NB4 (cell line): ENCODE measurements at regions not wholly inside any gene's neighbourhood (a gene's known extent, or its start where the extent isn't known, plus 50 kb on each side); places are given as distances from the start of the nearest gene placed in this dataset.

Experiments used
- POLR2A ChIP-seq: IDR thresholded peaks from 2 replicates; pipeline ENCODE4 v1.6.1; 2011; ENCODE audit warnings: mild to moderate bottlenecking; ENCODE audit not compliant: insufficient read length; ENCODE audit errors: extremely low read depth
- TF ChIP-seq, protein P1 (sequence below): IDR thresholded peaks from one replicate; pipeline ENCODE4 v1.5.1; 2012; ENCODE audit warnings: low read depth, low read length

DNA sequence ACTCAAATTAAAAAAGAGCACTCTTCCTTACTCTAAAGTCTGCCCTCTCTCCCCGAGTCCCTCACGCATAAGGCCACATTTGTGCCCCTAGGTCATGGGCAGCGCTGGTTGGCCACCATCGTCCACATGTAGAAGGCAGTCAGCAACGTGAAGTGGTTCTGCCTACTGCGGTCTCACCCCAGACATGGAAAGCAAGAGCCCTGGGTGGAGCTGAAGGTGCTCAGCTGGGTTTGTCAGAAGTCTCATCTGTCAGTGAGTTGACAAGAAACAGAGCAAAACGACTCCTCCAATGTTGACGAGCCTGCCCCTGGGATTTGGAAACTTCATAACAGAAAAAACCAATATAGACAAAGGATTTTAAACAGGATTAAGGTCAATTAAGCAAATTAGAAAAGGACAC, 192.3 kb upstream of the PRSS58 start:
- TF ChIP-seq, protein P1, sequence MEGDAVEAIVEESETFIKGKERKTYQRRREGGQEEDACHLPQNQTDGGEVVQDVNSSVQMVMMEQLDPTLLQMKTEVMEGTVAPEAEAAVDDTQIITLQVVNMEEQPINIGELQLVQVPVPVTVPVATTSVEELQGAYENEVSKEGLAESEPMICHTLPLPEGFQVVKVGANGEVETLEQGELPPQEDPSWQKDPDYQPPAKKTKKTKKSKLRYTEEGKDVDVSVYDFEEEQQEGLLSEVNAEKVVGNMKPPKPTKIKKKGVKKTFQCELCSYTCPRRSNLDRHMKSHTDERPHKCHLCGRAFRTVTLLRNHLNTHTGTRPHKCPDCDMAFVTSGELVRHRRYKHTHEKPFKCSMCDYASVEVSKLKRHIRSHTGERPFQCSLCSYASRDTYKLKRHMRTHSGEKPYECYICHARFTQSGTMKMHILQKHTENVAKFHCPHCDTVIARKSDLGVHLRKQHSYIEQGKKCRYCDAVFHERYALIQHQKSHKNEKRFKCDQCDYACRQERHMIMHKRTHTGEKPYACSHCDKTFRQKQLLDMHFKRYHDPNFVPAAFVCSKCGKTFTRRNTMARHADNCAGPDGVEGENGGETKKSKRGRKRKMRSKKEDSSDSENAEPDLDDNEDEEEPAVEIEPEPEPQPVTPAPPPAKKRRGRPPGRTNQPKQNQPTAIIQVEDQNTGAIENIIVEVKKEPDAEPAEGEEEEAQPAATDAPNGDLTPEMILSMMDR: no peak
- TF ChIP-seq POLR2A: no peak
